Urothelium cell line (cell line): ENCODE measurements at regions not wholly inside any gene's neighbourhood (a gene's known extent, or its start where the extent isn't known, plus 50 kb on each side); places are given as distances from the start of the nearest gene placed in this dataset.
"Not testable (repeated sequence)": the region's sequence is repeated elsewhere in the genome, so short reads cannot be mapped to it uniquely, and the experiment has no call there.

ENCODE experiments used
- DNase-seq: peaks from one replicate; pipeline ENCODE4 v3.0.0; 2011; ENCODE audit warnings: low spot score, mixed read lengths
- FAIRE-seq: peaks from 2 replicates; lab custom pipeline; 2011; peaks lifted over from hg19 to GRCh38; lab: Jason Lieb, UNC

DNA sequence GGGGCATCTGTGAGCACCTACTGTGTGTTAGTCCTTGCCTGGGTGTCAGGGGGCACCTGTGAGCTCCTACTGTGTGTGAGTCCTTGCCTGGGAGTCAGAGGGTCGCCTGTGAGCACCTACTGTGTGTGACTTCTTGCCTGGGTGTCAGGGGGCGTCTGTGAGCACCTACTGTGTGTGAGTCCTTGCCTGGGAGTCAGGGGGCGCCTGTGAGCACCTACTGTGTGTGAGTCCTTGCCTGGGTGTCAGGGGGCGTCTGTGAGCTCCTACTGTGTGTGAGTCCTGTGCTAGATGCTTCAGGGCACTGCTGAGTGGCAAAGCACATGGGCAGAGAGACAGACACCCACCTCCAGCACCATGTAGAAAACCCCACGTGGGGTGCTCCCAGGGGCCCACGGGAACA, 66.9 kb upstream of the COL5A1 start:
- FAIRE-seq: not testable (repeated sequence)

DNA sequence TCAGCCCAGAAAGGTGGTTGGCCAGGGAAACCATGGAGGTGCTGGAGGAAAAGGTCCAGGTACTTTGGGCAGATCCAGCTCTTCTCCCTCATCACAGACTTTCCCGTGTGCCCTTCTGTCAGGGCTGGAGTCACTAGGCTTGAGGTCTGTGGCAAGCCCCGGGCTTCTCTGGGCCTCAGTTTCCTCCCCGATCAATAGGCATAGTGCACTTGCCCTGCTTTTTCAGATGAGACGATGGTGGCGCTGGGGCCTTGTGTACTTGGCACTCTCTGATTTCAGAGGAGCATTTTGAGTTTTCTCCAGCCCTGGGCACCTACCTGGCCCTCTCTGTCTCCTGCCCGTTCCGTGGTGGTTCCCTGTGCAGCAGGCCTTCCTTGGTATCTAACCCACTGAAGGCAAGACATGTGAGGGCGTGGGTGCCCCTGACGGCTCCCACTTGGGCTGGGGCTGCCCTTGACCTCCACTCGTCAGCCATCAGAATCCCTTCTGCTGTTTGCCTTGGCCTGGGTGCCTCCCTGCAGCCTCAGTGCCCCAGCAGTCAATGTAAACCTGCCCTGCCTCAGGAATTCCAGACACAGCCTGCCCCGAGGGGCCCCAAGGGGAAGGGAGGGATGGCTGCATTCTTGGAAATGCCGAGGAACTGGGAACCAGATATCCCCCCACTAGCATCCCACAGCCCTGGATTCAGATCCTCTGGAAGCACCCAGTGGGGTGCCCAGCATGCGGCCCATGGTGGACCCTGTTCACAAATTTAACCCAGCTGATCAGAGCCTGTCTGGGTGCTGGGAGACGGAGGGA, 66.3 kb upstream of the COL5A1 start:
- no peak for DNase-seq
- no peak for FAIRE-seq

More for the DNA sequence above, 66.9 kb upstream of the COL5A1 start:
- not testable (repeated sequence) for DNase-seq

DNA sequence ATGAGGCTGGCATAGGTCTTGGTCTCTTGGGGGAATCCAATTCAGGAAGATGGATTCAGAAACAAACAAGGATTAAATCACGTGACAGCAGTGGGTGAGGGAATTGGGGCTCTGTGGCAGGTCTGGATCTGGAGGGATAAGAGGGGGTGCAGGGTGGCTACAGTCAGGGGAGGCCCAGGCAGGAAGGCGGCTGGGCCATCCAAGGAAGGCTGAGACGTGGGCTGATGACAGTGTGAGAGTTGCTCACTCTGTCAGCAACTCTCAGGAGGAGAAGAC, 65.8 kb upstream of the COL5A1 start:
- DNase-seq (no peak), FAIRE-seq (no peak)

DNA sequence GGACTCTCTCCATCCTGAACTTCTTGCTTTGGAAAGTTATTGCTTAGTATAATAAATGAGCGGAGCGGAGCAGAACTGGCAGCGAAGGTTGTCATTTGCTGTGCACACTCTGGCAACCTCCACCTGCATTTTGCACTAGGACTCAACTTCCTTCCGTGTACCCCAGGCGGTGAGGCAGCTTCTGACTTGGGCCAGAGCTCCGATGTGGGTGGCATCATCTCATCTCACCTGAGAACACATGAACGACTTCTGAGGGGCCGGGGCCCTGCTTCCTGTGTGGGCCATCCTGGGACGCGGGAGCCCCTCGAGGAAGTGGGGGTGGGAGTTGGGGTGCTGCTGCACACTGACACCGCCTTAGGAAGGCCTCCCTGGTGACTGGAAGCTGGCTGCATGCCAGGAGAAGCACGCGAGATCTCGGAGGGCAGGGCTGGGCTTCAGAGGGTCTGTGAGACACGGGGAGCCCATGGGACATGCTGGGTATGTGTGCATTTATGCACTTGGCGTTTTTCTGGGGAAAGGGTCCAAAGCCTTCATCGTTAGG, 56.5 kb upstream of the COL5A1 start:
- no peak for DNase-seq
- no peak for FAIRE-seq

DNA sequence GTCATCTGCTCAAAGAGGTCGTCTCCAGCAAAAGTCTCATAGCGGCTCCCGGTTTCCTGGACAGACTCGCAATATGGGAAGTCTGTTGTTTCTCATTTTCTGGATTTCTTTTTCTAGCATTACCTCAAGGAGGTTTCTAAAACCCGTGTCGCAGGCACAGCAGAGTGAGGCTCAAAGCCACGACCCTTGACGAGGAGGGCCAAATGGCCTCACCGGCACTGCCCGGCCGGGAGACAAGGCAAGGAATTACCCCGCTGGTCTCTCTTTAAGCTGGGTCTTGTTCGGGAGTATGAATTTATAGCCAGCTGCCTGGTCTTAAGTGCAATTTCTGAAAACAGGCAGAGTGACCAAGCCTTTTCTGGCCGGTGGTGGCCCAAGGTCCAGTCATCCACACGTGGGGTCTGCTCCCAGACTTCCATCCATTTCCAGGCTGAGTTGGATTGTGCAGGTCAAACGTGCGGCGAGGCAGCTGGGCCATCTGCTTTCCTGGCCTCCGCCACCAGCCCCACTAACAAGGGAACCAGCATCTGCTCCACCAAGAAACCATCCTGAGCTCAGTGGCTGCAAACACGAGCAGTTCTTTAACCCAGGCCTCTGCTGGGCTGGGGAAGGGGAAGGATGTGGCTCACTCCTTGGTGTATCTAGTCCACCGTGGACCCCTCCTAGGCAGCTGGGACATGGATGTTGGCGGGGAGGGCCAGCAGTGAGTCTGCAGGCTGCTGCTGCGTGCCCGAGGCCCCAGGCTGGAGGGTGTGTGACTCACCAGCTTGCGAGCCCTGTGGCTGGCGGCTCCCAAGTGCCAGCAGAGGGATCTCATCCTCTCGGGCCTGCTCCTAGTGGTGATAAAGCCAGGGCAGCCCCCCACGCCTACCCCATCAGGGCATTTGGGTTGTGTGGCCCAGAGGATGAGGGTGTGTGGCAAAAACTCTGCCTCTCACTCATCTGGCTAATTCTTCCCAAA, 55.6 kb upstream of the COL5A1 start:
- FAIRE-seq (peak; percentile 83), DNase-seq (peak; percentile 94)

DNA sequence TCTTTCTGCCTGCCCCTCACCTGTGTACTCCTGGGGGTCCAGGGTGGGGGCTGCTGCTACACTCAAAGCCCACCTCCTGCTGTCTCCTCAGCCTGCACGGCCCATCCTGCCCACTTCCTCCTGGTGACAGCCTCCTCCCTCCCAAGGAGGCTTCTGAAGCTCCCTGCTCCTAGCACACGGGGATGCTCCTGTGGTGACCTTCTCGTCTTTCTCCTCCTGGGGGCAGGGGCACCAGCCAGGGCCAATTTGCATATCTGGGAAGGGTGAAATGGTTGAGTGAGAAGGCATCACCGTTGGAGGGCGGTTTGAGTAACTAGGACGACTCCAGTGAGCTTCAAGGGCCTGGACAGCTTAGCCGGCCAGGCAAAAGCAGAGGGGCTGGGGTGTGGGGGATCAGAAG, 51.9 kb upstream of the COL5A1 start:
- no peak for DNase-seq
- FAIRE-seq: no peak

DNA sequence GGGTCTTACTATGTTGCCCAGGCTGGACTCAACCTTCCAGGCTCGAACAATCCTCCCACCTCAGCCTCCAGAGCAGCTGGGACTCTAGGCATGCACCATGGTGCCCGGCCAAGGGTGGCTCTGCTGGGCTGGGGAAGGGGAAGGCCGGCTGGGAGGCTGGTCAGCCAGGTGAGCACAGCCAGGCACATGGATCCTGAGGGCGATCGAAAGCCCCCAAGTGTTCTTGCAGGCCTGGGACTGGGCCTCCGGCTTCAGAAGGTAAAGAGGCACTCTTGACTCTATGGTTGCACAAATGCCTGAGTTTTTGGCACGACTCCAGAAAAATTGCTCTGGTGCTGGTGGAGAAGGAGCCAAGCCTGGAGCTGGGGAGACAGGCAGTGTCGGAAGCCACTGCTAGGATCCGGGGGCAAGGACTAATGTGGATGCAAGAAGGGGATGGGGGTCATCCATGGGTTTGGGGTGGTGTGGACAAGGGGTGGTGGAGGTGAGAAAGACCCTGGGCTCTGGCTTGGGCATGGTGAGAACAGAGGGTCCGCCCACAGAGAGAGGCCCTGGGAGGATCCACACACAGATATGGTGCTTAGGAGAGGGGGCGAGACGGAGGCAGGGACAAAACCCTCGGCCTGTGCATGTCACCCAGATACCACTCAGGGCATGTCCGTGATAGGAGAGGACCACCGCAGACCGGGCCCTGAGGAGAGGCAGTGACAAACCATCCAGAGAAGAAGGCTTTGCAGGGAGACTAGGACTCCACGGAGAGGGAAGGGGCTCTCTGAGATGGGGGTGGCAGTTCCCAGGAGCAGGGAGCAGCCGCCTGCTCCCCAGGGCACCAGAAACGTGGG, 51.1 kb upstream of the COL5A1 start:
- DNase-seq: no peak
- FAIRE-seq: no peak

DNA sequence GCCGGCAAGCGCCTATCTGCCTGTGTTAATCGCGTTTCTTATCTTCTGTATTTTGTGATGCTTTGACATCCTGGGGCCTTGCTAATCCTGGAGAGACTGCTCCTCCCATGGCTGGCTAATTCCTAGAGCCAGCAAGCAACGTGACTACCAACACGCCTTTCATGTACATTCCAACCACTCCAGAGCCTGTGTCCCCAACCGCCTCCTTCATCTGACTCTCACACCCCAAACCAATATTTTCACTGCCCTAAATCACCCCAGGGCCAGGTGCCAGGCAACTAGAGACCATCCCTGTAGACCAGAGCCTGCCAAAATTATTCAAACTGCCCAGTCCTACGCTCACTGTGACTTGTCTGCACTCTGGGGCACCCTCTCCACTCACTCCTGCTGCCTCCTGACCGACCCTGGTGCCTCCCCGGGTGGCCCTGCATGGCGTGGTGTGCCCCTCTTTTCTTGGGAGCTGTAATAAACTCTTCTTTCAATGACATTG, 50.5 kb upstream of the COL5A1 start:
- no peak for DNase-seq

DNA sequence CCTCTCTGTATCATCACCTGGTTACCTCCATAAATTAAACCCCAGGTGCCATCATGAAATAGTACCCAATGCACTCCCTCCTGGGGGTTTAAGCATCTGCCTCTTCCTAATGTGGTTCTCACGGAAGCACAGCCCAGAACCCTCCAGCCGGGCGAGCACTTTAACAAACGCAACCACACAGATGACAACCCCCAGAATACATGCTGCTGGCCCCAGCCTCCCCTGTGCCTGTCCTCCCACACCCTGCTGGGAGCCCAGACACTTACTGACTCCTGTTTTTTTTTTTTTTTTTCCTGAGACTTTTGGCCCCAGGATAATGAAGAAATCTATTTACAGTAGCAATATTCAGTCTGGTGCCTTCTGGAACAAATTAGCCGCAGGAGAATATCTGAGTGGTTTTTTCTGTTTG, 50.0 kb upstream of the COL5A1 start:
- no peak for FAIRE-seq
- DNase-seq: no peak

More for the DNA sequence above, 50.5 kb upstream of the COL5A1 start:
- no peak for FAIRE-seq
